Spleen (tissue), 11 donors: ENCODE measurements at regions not wholly inside any gene's neighbourhood (a gene's known extent, or its start where the extent isn't known, plus 50 kb on each side); places are given as distances from the start of the nearest gene placed in this dataset.

Source experiments
- DNase-seq: peaks from one replicate; pipeline ENCODE4 v3.0.0-alpha.2; 2020
- H3K27ac ChIP-seq, 8 donors: fragments of 200-600 bp; sonication (generic) in 7 of 8; 1 replicate in 4 of 8; 2 replicates in 4 of 8; pipeline versions ENCODE4 v1.5.0 to v1.8.0; 2016 to 2021; ENCODE audit warnings: inconsistent platforms in 4 of 8, mild to moderate bottlenecking in 4 of 8, moderate library complexity in 1 of 8
- H3K27me3 ChIP-seq, 7 donors: fragments of 200-600 bp; sonication (generic) in 6 of 7; replicated peaks in 1 of 7; 1 replicate in 4 of 7; 2 replicates in 3 of 7; pipeline versions ENCODE4 v1.5.0 to v1.8.0; 2016 to 2021; ENCODE audit warnings: inconsistent platforms in 3 of 7, mild to moderate bottlenecking in 1 of 7
- H3K36me3 ChIP-seq, 6 donors: fragments of 200-600 bp; sonication (generic) in 5 of 6; 1 replicate in 4 of 6; 2 replicates in 2 of 6; pipeline versions ENCODE4 v1.5.0 to v1.8.0; 2016 to 2021; ENCODE audit warnings: inconsistent platforms in 2 of 6
- H3K4me1 ChIP-seq, 6 donors: fragments of 200-600 bp; sonication (generic) in 5 of 6; 1 replicate in 3 of 6; 2 replicates in 3 of 6; pipeline versions ENCODE4 v1.5.0 to v1.8.0; 2016 to 2021; ENCODE audit warnings: inconsistent platforms in 3 of 6
- H3K4me3 ChIP-seq, 8 donors: fragments of 200-600 bp; sonication (generic) in 7 of 8; 1 replicate in 4 of 8; 2 replicates in 4 of 8; pipeline versions ENCODE4 v1.5.0 to v1.8.0; 2016 to 2021; ENCODE audit warnings: inconsistent platforms in 4 of 8, mild to moderate bottlenecking in 4 of 8, moderate library complexity in 2 of 8
- H3K9me3 ChIP-seq, 8 donors: fragments of 200-600 bp; sonication (generic) in 7 of 8; 1 replicate in 4 of 8; 2 replicates in 4 of 8; pipeline versions ENCODE4 v1.5.0 to v1.8.0; 2016 to 2021; ENCODE audit warnings: inconsistent platforms in 4 of 8
- POLR2A ChIP-seq, 3 donors: fragments of 450-650 bp; IDR thresholded peaks; one replicate each; pipeline ENCODE4 v1.5.1; 2017; ENCODE audit warnings: antibody characterized with exemption in 3 of 3, mild to moderate bottlenecking in 1 of 3
- POLR2AphosphoS5 ChIP-seq, 3 donors: sonication (generic); formaldehyde crosslinking; IDR thresholded peaks; one replicate each; pipeline ENCODE4 v1.5.1; 2017; ENCODE audit warnings: antibody characterized with exemption in 3 of 3
- WGBS, 5 donors: extraction: QIAGEN DNeasy Blood & Tissue Kit in 3 of 5; methylation state at CpG; one replicate each; pipeline versions ENCODE4 v1.1.5 to v1.1.7; 2013 to 2018; 5-methylcytosine and 5-hydroxymethylcytosine counted together
- intact Hi-C: fragments of 100-400 bp; cut with DNase I; formaldehyde crosslinking; loops from one replicate; pipeline ENCODE4 v1.15.0; 2023; ENCODE audit warnings: low total_unique reads
- TF ChIP-seq, protein P1 (sequence below), 11 experiments: fragments of 200-600 bp in 7 of 11; fragments of 450-650 bp in 4 of 11; sonication (generic) in 4 of 11; IDR thresholded peaks in 8 of 11; conservative IDR thresholded peaks in 3 of 11; 1 replicate in 7 of 11; 2 replicates in 4 of 11; pipeline versions ENCODE4 v1.4.0 to v1.8.0; 2016 to 2021; ENCODE audit warnings: antibody characterized with exemption in 11 of 11, inconsistent platforms in 4 of 11, mild to moderate bottlenecking in 1 of 11
- donor health status: healthy with polysubstance abuse.
- donor health status: DM: no; HTN: no; CAD: no; lungs with moderate emphysema.
- donor health status: DM: no; HTN: no; CAD: no.
- donor health status: Bipolar disorder and iron deficiency.
- donor health status: healthy.
- donor health status: DM: no; HTN: no; CAD: no.
- donor health status: DM: yes; HTN: yes; CAD: no.

DNA sequence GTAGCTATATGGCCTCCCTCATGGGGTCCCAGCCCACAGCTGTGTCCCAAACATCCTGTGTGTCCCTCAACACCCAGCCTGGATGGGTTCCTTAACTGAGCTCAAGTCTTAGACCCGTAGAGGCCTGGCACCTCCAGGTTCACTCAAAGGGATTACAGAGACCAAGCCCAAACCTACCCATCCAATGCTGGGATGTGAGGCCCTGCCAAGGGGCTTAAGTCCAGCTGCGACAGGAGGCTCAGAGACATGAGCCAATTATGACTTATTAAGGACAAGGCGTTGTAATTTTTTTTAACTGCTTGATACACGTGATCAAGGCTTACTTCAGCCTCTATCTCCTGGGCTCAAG, 105.6 kb upstream of the RET start:
- intact Hi-C loops = no loop called here
- no peaks in the 10 kb centered on the region for H3K9me3 ChIP-seq
- H3K36me3 ChIP-seq = no peaks in the 10 kb centered on the region
- no peak overlapping the region for H3K27ac ChIP-seq
- H3K27me3 ChIP-seq = peaks cover 0 to 17% (median 0%) of the 10 kb centered on the region in 7 donors
- WGBS, 5 donors = 78 to 91% (median 86%) methylated on average over 3 to 4 of the region's 4 CpGs
- DNase-seq = no peak
- no peak overlapping the region for H3K4me3 ChIP-seq
- TF ChIP-seq POLR2AphosphoS5 (IDR thresholded peaks at IDR 0.05) (no peak), POLR2A (IDR thresholded peaks at IDR 0.05) (no peak)
- TF ChIP-seq, protein P1, sequence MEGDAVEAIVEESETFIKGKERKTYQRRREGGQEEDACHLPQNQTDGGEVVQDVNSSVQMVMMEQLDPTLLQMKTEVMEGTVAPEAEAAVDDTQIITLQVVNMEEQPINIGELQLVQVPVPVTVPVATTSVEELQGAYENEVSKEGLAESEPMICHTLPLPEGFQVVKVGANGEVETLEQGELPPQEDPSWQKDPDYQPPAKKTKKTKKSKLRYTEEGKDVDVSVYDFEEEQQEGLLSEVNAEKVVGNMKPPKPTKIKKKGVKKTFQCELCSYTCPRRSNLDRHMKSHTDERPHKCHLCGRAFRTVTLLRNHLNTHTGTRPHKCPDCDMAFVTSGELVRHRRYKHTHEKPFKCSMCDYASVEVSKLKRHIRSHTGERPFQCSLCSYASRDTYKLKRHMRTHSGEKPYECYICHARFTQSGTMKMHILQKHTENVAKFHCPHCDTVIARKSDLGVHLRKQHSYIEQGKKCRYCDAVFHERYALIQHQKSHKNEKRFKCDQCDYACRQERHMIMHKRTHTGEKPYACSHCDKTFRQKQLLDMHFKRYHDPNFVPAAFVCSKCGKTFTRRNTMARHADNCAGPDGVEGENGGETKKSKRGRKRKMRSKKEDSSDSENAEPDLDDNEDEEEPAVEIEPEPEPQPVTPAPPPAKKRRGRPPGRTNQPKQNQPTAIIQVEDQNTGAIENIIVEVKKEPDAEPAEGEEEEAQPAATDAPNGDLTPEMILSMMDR (IDR thresholded peaks at IDR 0.05 in 8 of 11, conservative IDR thresholded peaks at IDR 0.05 in 3 of 11) = no peak
- no peaks in the 10 kb centered on the region for H3K4me1 ChIP-seq

GRCh38 chr10:42972946-42973345, 103.9 kb upstream of the RET start:
- H3K27me3 ChIP-seq = peaks cover 0 to 17% (median 0%) of the 10 kb centered on the region in 7 donors
- H3K4me1 ChIP-seq = no peaks in the 10 kb centered on the region
- TF ChIP-seq POLR2A (IDR thresholded peaks at IDR 0.05) = no peak
- TF ChIP-seq, protein P1 (IDR thresholded peaks at IDR 0.05 in 8 of 11, conservative IDR thresholded peaks at IDR 0.05 in 3 of 11) = no peak
- no peak for TF ChIP-seq POLR2AphosphoS5 (IDR thresholded peaks at IDR 0.05)
- no peaks in the 10 kb centered on the region for H3K36me3 ChIP-seq
- no peak overlapping the region for H3K27ac ChIP-seq
- no peaks in the 10 kb centered on the region for H3K9me3 ChIP-seq
- intact Hi-C loops = no loop called here
- no peak for DNase-seq
- 45 to 87% (median 66%) methylated on average over 6 of the region's 6 CpGs for WGBS, 5 donors
- H3K4me3 ChIP-seq = no peak overlapping the region

DNA sequence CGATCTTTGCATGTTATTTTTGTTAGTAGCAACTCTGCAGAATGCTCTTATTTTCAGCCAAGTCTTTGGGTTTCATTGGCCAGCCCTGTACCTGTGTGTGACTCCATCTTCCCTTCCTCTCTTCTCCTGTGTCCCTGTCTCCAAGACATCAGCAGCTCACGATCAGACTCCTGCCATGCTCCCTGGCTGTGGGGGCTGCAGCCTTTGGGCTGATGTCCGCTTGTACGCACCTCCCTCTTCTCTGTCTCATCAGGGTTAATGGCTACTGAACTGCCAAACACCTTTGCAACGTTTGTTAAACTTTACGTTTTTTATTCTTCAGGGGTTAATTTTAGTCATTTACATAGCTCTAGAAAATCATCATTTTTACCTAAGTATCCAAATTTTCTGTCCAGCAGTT, 103.5 kb upstream of the RET start:
- H3K27ac ChIP-seq = no peak overlapping the region
- DNase-seq = no peak
- no peaks in the 10 kb centered on the region for H3K4me1 ChIP-seq
- H3K27me3 ChIP-seq = peaks cover 0 to 17% (median 0%) of the 10 kb centered on the region in 7 donors
- no peaks in the 10 kb centered on the region for H3K9me3 ChIP-seq
- 80 to 94% (median 86%) methylated on average over 6 of the region's 6 CpGs for WGBS, 5 donors
- no peak for TF ChIP-seq POLR2A (IDR thresholded peaks at IDR 0.05)
- TF ChIP-seq POLR2AphosphoS5 (IDR thresholded peaks at IDR 0.05) = no peak
- TF ChIP-seq, protein P1 (IDR thresholded peaks at IDR 0.05 in 8 of 11, conservative IDR thresholded peaks at IDR 0.05 in 3 of 11) = no peak
- no peaks in the 10 kb centered on the region for H3K36me3 ChIP-seq
- intact Hi-C loops = no loop called here
- no peak overlapping the region for H3K4me3 ChIP-seq

DNA sequence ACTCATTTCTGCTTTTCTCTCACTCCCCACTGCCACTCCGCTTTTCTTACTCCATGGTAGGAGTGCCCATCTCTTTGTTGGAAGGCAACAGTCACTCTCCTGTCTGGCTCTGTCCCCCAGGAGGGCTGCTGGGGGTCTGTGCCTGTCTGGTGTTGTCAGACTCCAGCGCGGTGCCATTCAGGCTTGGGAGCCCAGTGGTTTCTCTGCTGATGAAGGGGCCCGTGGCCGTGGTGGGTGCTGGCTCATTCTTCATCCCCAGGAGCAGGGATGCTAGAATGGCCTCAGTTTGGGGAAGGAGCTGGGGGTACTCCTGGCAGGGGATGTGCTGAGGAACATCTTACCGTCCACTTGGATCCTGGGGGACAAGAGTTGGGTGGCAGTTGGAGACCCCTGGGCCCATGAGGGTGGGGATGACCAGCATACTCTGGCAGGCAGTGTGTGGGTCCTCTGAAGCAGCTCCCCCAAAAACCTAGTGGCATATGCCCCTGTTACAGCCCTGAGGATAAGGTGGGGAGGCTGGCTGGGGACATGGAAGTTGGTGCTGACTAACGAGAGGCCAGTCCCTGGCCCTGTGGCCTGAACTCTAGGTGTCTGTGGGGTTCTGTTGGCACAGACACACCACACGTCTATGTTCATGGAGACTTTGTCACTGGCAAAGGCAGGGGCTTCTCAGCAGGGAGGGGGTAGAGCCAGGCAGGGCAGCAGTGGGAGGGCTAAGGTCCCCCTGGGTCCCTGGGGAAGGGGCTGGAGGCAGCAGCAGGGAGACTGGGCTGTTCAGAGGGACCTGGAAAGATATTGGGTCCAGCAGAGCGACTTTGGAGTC, 102.8 kb upstream of the RET start:
- no peaks in the 10 kb centered on the region for H3K4me1 ChIP-seq
- peaks cover 0 to 15% (median 0%) of the 10 kb centered on the region in 7 donors for H3K27me3 ChIP-seq
- no peak overlapping the region for H3K27ac ChIP-seq
- TF ChIP-seq POLR2A (IDR thresholded peaks at IDR 0.05) = no peak
- TF ChIP-seq, protein P1 (IDR thresholded peaks at IDR 0.05 in 8 of 11, conservative IDR thresholded peaks at IDR 0.05 in 3 of 11) = no peak
- peak; percentile 57 for DNase-seq
- no peaks in the 10 kb centered on the region for H3K36me3 ChIP-seq
- intact Hi-C loops = no loop called here
- H3K4me3 ChIP-seq = no peak overlapping the region
- WGBS, 5 donors = 71 to 89% (median 85%) methylated on average over 9 of the region's 9 CpGs
- H3K9me3 ChIP-seq = no peaks in the 10 kb centered on the region
